HG02870 (cell line): ENCODE measurements at regions not wholly inside any gene's neighbourhood (a gene's known extent, or its start where the extent isn't known, plus 50 kb on each side); places are given as distances from the start of the nearest gene placed in this dataset.

Experiments
- ATAC-seq: cut with Tn5 transposase; IDR thresholded peaks from one replicate; pipeline ENCODE4 v1.9.1; 2021; ENCODE audit warnings: mild to moderate bottlenecking, moderate library complexity; ENCODE audit not compliant: unreplicated experiment

- ATAC-seq, result no peak
Measured at GRCh38 chr2:136377423-136378382, 259.8 kb upstream of the CXCR4 start.

- no peak for ATAC-seq
Measured at GRCh38 chr2:136376798-136377211, 258.9 kb upstream of the CXCR4 start.

- ATAC-seq, result no peak
Measured at GRCh38 chr2:136376211-136376610, 258.3 kb upstream of the CXCR4 start.

GRCh38 chr2:136375017-136375901 is 257.3 kb upstream of the CXCR4 start:
- peak; percentile 68 for ATAC-seq

GRCh38 chr2:136373841-136374240 is 255.9 kb upstream of the CXCR4 start:
- ATAC-seq, result no peak

GRCh38 chr2:136373029-136373428 is 255.1 kb upstream of the CXCR4 start:
- no peak for ATAC-seq

GRCh38 chr2:136363900-136364299 is 246.0 kb upstream of the CXCR4 start:
- no peak for ATAC-seq

- ATAC-seq, result no peak
Measured at GRCh38 chr2:136363470-136363869, 245.5 kb upstream of the CXCR4 start.

- peak; percentile 96 for ATAC-seq
Measured at GRCh38 chr2:136362676-136363390, 244.9 kb upstream of the CXCR4 start.

GRCh38 chr2:136361521-136361920 is 243.6 kb upstream of the CXCR4 start:
- no peak for ATAC-seq

- no peak for ATAC-seq
Measured at GRCh38 chr2:136360790-136361189, 242.8 kb upstream of the CXCR4 start.

GRCh38 chr2:136359121-136359965 is 241.4 kb upstream of the CXCR4 start:
- no peak for ATAC-seq

GRCh38 chr2:136358576-136358975 is 240.6 kb upstream of the CXCR4 start:
- ATAC-seq, result no peak

- ATAC-seq, result no peak
Measured at GRCh38 chr2:136357007-136357380, 239.0 kb upstream of the CXCR4 start.

- no peak for ATAC-seq
Measured at GRCh38 chr2:136356125-136357006, 238.4 kb upstream of the CXCR4 start.

- no peak for ATAC-seq
Measured at GRCh38 chr2:136351684-136352083, 233.7 kb upstream of the CXCR4 start.

- no peak for ATAC-seq
Measured at GRCh38 chr2:136347981-136348380, 230.0 kb upstream of the CXCR4 start.

- ATAC-seq, result no peak
Measured at GRCh38 chr2:136344339-136344738, 226.4 kb upstream of the CXCR4 start.

- ATAC-seq, result no peak
Measured at GRCh38 chr2:136342138-136342537, 224.2 kb upstream of the CXCR4 start.
